ENCODE measurements at regions not wholly inside any gene's neighbourhood (a gene's known extent, or its start where the extent isn't known, plus 50 kb on each side); places are given as distances from the start of the nearest gene placed in this dataset.
"Not testable (repeated sequence)": the region's sequence is repeated elsewhere in the genome, so short reads cannot be mapped to it uniquely, and the experiment has no call there.

DNA sequence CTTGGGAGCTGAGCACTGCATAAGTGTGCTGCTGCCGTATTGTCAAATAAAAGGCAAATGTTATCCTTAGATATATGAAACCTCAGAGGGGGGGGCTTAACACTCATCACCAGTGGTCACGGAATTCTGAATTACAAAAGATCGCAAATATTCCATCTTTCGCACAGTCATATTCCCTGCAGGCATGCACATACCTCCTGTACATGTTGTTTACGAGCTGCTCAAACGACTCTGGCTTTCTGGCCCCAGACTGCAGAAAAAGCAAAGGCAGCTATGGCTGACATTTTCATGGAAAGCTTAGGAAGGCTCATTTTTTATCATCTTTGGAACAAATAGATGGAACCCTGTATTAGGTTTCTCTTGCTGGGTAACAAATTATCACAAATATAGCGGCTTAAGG is 265.5 kb upstream of the NBPF12 start:
- not testable (repeated sequence) for H3K9me3 Mint-ChIP-seq (ENCODE audit: unreplicated experiment); H3K4me3 Mint-ChIP-seq (ENCODE audit: unreplicated experiment); H3K27ac Mint-ChIP-seq (ENCODE audit: unreplicated experiment); H3K4me1 Mint-ChIP-seq (ENCODE audit: unreplicated experiment); H3K27me3 Mint-ChIP-seq (ENCODE audit: unreplicated experiment); DNase-seq (ENCODE audit: extremely low spot score, unreplicated experiment); H3K36me3 Mint-ChIP-seq (ENCODE audit: unreplicated experiment)

DNA sequence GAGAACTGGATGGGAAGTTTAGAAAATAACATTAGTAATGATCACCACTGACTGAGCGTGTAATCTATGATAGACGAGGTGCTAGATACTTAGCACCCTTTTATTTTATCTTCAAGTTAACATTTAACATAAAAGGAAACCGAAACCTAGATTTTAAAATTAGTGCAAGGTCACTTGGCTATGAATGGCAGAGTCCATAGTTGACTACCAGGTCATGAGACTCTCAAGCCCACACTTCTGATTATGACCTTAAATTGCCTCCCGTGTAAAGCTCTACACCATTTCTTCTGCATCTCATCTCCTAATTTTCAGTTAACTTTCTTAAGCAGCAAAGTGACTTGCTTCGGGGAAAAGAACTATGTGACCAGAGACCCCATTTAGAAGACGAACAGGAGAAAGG is 266.5 kb upstream of the NBPF12 start:
- DNase-seq (ENCODE audit: extremely low spot score, unreplicated experiment); H3K4me1 Mint-ChIP-seq (ENCODE audit: unreplicated experiment); H3K36me3 Mint-ChIP-seq (ENCODE audit: unreplicated experiment); H3K27me3 Mint-ChIP-seq (ENCODE audit: unreplicated experiment); H3K9me3 Mint-ChIP-seq (ENCODE audit: unreplicated experiment); H3K27ac Mint-ChIP-seq (ENCODE audit: unreplicated experiment); H3K4me3 Mint-ChIP-seq (ENCODE audit: unreplicated experiment): not testable (repeated sequence)

DNA sequence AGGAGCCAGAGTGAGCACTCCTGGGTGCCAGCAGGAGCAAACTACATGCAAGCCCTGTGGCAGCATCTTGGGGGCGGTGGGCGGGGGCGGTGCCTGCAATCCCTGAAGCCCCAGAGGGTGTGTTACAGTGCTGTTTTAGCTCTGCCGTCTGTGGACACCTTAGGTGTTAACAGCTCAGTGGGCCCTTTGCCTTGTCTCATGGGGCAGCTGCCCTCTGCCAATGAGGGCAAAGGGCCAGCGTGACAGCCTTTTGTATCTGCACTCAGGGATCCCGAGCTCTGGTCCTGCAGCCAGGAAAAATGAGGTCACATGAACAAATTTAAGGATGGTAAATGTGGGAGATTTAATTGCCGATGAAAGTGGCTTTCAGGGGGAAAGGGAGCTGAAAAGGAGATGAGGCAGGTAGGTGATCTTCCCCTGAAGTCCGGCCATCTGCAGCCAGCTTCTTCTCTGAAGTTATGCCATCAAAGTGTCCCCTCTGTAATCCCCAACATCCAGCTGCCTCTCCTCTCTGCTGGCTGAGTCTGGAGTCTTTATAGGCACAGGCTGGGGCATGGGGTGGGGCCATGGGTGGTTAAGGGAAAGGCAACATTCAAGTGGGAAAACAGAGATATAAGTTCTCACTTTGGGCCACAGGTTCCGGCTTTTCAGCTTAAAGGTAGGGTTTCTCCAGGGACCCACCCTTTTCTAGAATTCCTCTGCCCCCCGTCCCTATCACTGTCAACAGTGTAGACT is 267.1 kb upstream of the NBPF12 start:
- not testable (repeated sequence) for H3K27me3 Mint-ChIP-seq (ENCODE audit: unreplicated experiment); DNase-seq (ENCODE audit: extremely low spot score, unreplicated experiment); H3K27ac Mint-ChIP-seq (ENCODE audit: unreplicated experiment); H3K9me3 Mint-ChIP-seq (ENCODE audit: unreplicated experiment); H3K4me1 Mint-ChIP-seq (ENCODE audit: unreplicated experiment); H3K36me3 Mint-ChIP-seq (ENCODE audit: unreplicated experiment); H3K4me3 Mint-ChIP-seq (ENCODE audit: unreplicated experiment)

DNA sequence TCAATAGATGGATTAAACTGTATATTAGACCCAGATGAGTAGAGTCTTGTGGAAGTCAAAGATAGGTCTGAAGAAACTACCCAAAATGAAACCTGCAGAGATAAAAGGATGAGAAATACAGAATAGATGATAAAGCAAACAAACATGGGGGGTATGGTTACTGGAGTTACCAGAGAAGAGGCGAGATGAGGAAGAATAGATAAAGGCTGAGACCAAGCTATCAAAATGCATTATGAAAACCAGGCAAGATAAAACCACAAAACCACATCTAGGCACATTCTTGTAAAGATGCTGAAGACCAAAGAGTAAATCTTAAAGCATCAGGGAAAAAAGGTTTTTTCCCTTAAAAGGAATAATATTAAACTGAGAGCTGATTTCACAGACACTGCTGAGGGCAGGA is 271.8 kb upstream of the NBPF12 start:
- not testable (repeated sequence) for H3K9me3 Mint-ChIP-seq (ENCODE audit: unreplicated experiment); H3K4me1 Mint-ChIP-seq (ENCODE audit: unreplicated experiment); H3K36me3 Mint-ChIP-seq (ENCODE audit: unreplicated experiment); H3K4me3 Mint-ChIP-seq (ENCODE audit: unreplicated experiment); DNase-seq (ENCODE audit: extremely low spot score, unreplicated experiment); H3K27ac Mint-ChIP-seq (ENCODE audit: unreplicated experiment); H3K27me3 Mint-ChIP-seq (ENCODE audit: unreplicated experiment)

DNA sequence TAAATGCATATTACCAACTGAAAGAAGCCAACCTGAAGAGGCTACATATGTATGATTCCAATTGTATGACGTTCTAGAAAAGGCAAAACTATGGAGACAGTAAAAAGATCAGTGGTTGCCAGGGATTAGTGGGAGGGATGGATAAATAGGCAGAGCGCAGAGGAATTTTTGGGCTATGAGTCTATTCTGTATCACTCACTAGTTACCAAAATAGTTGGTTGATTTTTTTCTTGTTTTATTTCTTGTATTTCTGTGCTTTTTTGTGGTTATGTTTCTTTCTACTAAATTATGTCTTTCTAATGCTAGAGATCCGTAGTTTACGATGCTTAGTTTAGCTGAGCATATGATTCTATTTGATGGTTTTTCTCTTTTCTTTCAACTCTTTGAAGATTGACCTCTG is 277.9 kb upstream of the NBPF12 start:
- DNase-seq (ENCODE audit: extremely low spot score, unreplicated experiment); H3K27me3 Mint-ChIP-seq (ENCODE audit: unreplicated experiment): not testable (repeated sequence)

DNA sequence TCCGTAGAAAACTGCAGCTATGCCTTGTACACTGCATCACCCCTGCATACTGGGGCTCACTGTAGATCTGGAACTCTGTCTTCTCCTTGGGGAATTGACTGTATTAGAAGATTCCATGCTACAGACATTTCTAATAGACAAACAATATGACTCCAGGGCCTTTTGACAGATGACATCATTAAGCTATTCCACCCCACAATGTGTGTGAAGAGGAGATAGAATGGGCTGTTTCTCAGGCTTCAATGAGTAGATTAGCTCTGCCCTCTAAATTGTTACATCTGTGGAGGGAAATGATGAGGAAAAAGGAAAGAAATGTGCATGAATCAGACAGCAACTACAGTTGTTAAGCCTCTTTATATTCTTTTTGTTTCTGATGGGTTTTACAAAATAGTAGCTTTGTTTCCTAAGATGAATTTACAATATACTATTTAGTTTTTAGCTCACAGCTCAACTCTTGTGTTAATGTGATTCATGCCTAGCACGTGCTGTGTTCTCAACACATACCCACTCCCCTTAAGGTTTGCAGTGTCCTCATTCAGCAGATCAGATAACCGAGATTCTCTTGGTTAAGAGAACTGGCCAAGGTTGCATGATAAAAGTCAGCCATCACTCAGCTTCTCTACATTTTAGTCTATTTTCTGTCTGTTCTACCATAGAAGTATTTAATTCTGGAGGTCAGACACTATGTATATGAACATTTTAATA is 281.6 kb upstream of the NBPF12 start:
- not testable (repeated sequence) for H3K36me3 Mint-ChIP-seq (ENCODE audit: unreplicated experiment); H3K4me3 Mint-ChIP-seq (ENCODE audit: unreplicated experiment); H3K4me1 Mint-ChIP-seq (ENCODE audit: unreplicated experiment); H3K27me3 Mint-ChIP-seq (ENCODE audit: unreplicated experiment); DNase-seq (ENCODE audit: extremely low spot score, unreplicated experiment); H3K9me3 Mint-ChIP-seq (ENCODE audit: unreplicated experiment); H3K27ac Mint-ChIP-seq (ENCODE audit: unreplicated experiment)

More for the DNA sequence above, 277.9 kb upstream of the NBPF12 start:
- not testable (repeated sequence) for H3K27ac Mint-ChIP-seq (ENCODE audit: unreplicated experiment); H3K4me1 Mint-ChIP-seq (ENCODE audit: unreplicated experiment); H3K4me3 Mint-ChIP-seq (ENCODE audit: unreplicated experiment); H3K36me3 Mint-ChIP-seq (ENCODE audit: unreplicated experiment); H3K9me3 Mint-ChIP-seq (ENCODE audit: unreplicated experiment)

DNA sequence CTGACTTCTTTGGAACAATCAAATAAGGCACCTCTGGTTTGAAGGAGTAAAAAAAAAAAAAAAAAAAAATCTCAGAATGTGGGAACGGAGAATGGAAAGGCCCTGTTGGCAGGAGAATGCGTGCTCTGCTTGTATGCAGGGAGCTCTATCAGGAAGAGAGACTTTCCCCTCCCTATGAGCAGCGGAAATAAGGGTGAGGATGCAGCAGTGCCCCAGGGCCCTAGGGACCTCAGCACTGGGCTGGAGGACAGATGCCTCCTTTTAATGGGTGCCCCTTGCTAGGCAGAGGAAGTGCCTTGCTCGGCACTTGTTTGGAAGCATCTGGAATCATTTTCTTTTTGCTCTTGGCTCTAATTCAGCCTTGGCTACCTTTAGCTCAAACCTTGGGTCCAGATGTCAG is 283.4 kb upstream of the NBPF12 start:
- not testable (repeated sequence) for H3K4me3 Mint-ChIP-seq (ENCODE audit: unreplicated experiment); H3K4me1 Mint-ChIP-seq (ENCODE audit: unreplicated experiment); H3K36me3 Mint-ChIP-seq (ENCODE audit: unreplicated experiment); H3K27ac Mint-ChIP-seq (ENCODE audit: unreplicated experiment); H3K27me3 Mint-ChIP-seq (ENCODE audit: unreplicated experiment); DNase-seq (ENCODE audit: extremely low spot score, unreplicated experiment); H3K9me3 Mint-ChIP-seq (ENCODE audit: unreplicated experiment)

DNA sequence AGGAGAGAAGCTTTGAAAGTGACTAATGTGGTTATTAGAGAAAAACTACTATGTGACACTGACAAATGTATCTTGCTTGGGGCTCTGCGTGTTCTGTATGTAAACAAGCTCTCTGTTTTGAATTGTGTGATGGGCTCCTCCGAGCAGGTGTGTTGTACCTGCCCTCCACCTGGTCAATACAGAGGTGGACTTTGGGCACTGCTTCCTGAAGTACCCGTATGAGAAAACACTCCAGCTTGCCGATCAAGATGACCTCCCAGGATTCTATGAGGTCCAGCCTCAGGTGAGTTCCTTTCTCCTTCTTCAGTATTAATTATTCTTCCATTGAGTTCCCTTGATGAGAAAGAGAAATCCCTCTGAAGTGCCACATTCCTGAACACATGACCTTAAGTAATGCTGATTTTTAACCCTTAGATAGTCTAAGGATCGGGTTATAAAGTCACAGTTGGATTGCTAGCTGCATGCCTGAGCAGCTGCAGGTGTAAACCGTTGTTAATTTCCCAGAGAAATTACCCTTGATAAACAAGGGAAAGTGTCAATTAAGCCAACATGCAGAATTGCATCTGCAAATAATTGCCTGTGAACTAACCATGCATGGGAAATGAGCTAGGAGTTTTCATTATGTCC is 292.0 kb upstream of the NBPF12 start:
- H3K27me3 Mint-ChIP-seq (ENCODE audit: unreplicated experiment); H3K4me1 Mint-ChIP-seq (ENCODE audit: unreplicated experiment); DNase-seq (ENCODE audit: extremely low spot score, unreplicated experiment); H3K27ac Mint-ChIP-seq (ENCODE audit: unreplicated experiment); H3K36me3 Mint-ChIP-seq (ENCODE audit: unreplicated experiment); H3K9me3 Mint-ChIP-seq (ENCODE audit: unreplicated experiment); H3K4me3 Mint-ChIP-seq (ENCODE audit: unreplicated experiment): not testable (repeated sequence)

DNA sequence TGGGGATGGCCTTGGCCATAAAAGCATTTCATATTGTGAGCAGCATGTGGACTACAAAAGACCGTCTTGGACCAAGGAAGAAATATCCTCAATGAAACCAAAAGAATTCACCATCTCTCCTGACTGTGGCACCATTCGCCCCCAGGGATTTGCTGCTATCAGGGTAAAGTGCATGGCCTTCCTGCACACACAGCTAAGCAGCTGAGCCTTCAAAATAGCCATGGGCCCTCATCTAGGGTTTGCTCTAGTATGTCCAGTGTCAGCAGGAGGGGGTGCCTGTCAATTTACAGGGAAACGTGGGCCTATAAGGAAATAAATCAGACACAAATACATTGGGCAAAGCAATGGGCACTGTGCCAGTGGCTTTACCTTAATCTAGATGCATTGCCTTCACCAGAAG is 296.6 kb upstream of the NBPF12 start:
- not testable (repeated sequence) for H3K4me3 Mint-ChIP-seq (ENCODE audit: unreplicated experiment); H3K27me3 Mint-ChIP-seq (ENCODE audit: unreplicated experiment); DNase-seq (ENCODE audit: extremely low spot score, unreplicated experiment); H3K9me3 Mint-ChIP-seq (ENCODE audit: unreplicated experiment); H3K36me3 Mint-ChIP-seq (ENCODE audit: unreplicated experiment); H3K27ac Mint-ChIP-seq (ENCODE audit: unreplicated experiment); H3K4me1 Mint-ChIP-seq (ENCODE audit: unreplicated experiment)

DNA sequence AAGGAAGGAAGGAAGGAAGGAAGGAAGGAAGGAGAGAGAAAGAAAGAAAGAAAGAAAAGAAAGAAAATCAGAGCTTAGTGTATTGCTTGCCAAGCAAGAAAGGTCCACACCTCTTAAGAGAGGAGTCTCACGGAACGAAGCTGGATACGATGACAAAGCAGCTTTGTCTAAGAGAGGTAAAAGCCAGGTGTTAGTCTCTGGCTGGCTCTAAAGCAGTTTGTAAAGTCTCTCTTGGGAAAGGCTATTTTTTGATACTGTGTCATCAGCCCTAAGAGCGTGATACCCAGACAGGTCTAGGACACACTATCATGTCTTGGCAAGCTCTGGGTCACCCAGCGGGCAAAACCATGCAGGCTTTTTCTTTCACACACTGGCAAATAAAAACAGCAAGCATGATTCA is 297.5 kb upstream of the NBPF12 start:
- not testable (repeated sequence) for H3K4me1 Mint-ChIP-seq (ENCODE audit: unreplicated experiment); H3K27me3 Mint-ChIP-seq (ENCODE audit: unreplicated experiment); H3K36me3 Mint-ChIP-seq (ENCODE audit: unreplicated experiment); DNase-seq (ENCODE audit: extremely low spot score, unreplicated experiment); H3K9me3 Mint-ChIP-seq (ENCODE audit: unreplicated experiment); H3K4me3 Mint-ChIP-seq (ENCODE audit: unreplicated experiment); H3K27ac Mint-ChIP-seq (ENCODE audit: unreplicated experiment)

DNA sequence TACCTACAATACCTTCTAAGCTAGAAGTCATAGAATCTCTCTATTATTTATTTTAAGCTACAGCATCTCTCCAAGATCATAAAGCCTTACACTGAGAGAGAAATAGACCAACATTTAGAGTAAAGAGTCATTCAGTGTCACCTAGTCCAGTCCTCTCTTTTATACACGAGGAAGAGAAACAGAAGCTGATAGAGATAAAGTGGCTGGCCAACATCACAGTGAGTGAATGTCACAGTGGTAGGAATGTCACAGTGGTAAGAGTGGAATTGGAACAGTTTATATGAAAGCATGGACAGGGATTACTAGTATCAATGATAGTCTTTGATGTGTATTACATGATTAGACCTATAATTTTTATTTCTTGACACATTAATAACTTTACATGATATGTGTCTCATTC is 307.8 kb upstream of the NBPF12 start:
- H3K27me3 Mint-ChIP-seq (ENCODE audit: unreplicated experiment); H3K4me1 Mint-ChIP-seq (ENCODE audit: unreplicated experiment); H3K9me3 Mint-ChIP-seq (ENCODE audit: unreplicated experiment); H3K4me3 Mint-ChIP-seq (ENCODE audit: unreplicated experiment); H3K27ac Mint-ChIP-seq (ENCODE audit: unreplicated experiment); DNase-seq (ENCODE audit: extremely low spot score, unreplicated experiment); H3K36me3 Mint-ChIP-seq (ENCODE audit: unreplicated experiment): not testable (repeated sequence)

DNA sequence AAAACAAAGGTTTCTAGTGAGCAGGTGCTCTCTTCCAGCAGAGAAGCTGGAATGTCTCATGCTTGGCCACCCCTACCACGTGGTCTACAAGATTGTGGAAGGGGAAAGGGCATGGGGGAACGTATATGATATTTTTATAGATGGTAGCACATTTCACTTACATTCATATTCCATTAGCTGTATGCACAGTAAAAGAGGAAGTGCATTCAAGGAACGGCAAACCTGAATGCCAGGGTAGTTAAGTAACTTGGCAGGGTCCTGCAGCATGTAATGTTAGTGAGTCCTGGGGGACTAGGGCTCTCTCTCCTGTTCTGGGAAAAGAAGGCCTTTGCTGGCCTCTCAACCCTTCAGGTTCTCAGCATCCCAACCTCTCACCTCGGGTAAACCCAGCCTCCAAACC is 319.5 kb upstream of the NBPF12 start:
- H3K4me1 Mint-ChIP-seq (ENCODE audit: unreplicated experiment); H3K27ac Mint-ChIP-seq (ENCODE audit: unreplicated experiment); H3K27me3 Mint-ChIP-seq (ENCODE audit: unreplicated experiment); H3K36me3 Mint-ChIP-seq (ENCODE audit: unreplicated experiment); H3K4me3 Mint-ChIP-seq (ENCODE audit: unreplicated experiment); DNase-seq (ENCODE audit: extremely low spot score, unreplicated experiment); H3K9me3 Mint-ChIP-seq (ENCODE audit: unreplicated experiment): not testable (repeated sequence)

All from osteocyte (in vitro differentiated cells).